PC-3 (cell line): ENCODE measurements at regions not wholly inside any gene's neighbourhood (a gene's known extent, or its start where the extent isn't known, plus 50 kb on each side); places are given as distances from the start of the nearest gene placed in this dataset.

Experiments used
- ATAC-seq: fragments of 200-7000 bp; cut with Tn5 transposase; 2 replicates; pipeline ENCODE4 v1.9.1; 2020; ENCODE audit warnings: mild to moderate bottlenecking, moderate library complexity
- BruUV-seq: library from RNA; stranded (reverse); fragments of 400-500 nt; replicated peaks from 2 replicates; lab custom pipeline; 2021; lab: Mats Ljungman, UMichigan
- CTCF ChIA-PET: fragments of 300-600 bp; sonication (Branson Sonifier 250); formaldehyde crosslinking; loops from one replicate; lab custom pipeline; 2022; ENCODE audit warnings: antibody characterized with exemption; lab: Charles Lee
- POLR2A ChIA-PET: fragments of 300-600 bp; sonication (Branson Sonifier 250); formaldehyde crosslinking; loops from one replicate; lab custom pipeline; 2022; ENCODE audit warnings: antibody characterized with exemption; ENCODE audit not compliant: unreplicated experiment; lab: Charles Lee
- DNase-seq: peaks from one replicate; pipeline ENCODE4 v3.0.0-alpha.2; 2015
- H2AFZ ChIP-seq: fragments of 300-600 bp; sonication (generic); 2 replicates; pipeline ENCODE4 v1.6.0; 2016; ENCODE audit warnings: antibody characterized with exemption, low read length
- H3F3A ChIP-seq: fragments of 300-600 bp; sonication (generic); one replicate; pipeline ENCODE4 v1.6.0; 2017; ENCODE audit warnings: antibody characterized with exemption, low read length, control low read depth, mild to moderate bottlenecking; ENCODE audit not compliant: unreplicated experiment
- H3K27ac ChIP-seq: fragments of 300-600 bp; sonication (generic); 2 replicates; pipeline ENCODE4 v1.5.1; 2016; ENCODE audit warnings: mild to moderate bottlenecking, low read length
- H3K27me3 ChIP-seq: fragments of 300-600 bp; sonication (generic); 2 replicates; pipeline ENCODE4 v1.6.1; 2016; ENCODE audit warnings: low read length, mixed read lengths
- H3K36me3 ChIP-seq: fragments of 300-600 bp; sonication (generic); 2 replicates; pipeline ENCODE4 v1.6.1; 2016; ENCODE audit warnings: low read depth, mixed run types, low read length, mixed read lengths
- H3K4me1 ChIP-seq: fragments of 300-600 bp; sonication (generic); 2 replicates; pipeline ENCODE4 v1.5.1; 2016; ENCODE audit warnings: low read length; ENCODE audit not compliant: insufficient read depth
- H3K4me2 ChIP-seq: fragments of 300-600 bp; sonication (generic); 2 replicates; pipeline ENCODE4 v1.6.0; 2016; ENCODE audit warnings: low read length
- H3K4me3 ChIP-seq: fragments of 300-600 bp; sonication (generic); 2 replicates; pipeline ENCODE4 v1.5.1; 2016; ENCODE audit warnings: mild to moderate bottlenecking, low read length, mixed read lengths
- H3K79me2 ChIP-seq: fragments of 300-600 bp; sonication (generic); 2 replicates; pipeline ENCODE4 v1.6.1; 2017; ENCODE audit warnings: low read length, mixed read lengths
- H3K9ac ChIP-seq: fragments of 300-600 bp; sonication (generic); 2 replicates; pipeline ENCODE4 v1.6.0; 2016; ENCODE audit warnings: mild to moderate bottlenecking, low read length
- H3K9me2 ChIP-seq: fragments of 300-600 bp; sonication (generic); replicated peaks from 2 replicates; pipeline ENCODE4 v1.6.1; 2016; ENCODE audit warnings: mixed run types, low read length, mixed read lengths
- H3K9me3 ChIP-seq: fragments of 300-600 bp; sonication (generic); 2 replicates; pipeline ENCODE4 v1.6.1; 2016; ENCODE audit warnings: low read length, mixed read lengths
- H4K20me1 ChIP-seq: fragments of 300-600 bp; sonication (generic); 2 replicates; pipeline ENCODE4 v1.6.1; 2016; ENCODE audit warnings: low read length, mixed read lengths
- CTCF ChIP-seq: fragments of 300-600 bp; sonication (generic); conservative IDR thresholded peaks from 2 replicates; pipeline ENCODE4 v1.5.1; 2017; ENCODE audit warnings: antibody characterized with exemption, low read depth, mild to moderate bottlenecking, low read length
- EZH2 ChIP-seq: fragments of 300-600 bp; sonication (generic); IDR thresholded peaks from one replicate; pipeline ENCODE4 v1.6.1; 2017; ENCODE audit warnings: antibody characterized with exemption, mild to moderate bottlenecking, low read length; ENCODE audit not compliant: unreplicated experiment
- EZH2phosphoT487 ChIP-seq: fragments of 300-600 bp; sonication (generic); IDR thresholded peaks from 2 replicates; pipeline ENCODE4 v1.6.1; 2018; ENCODE audit warnings: mild to moderate bottlenecking, antibody characterized with exemption, low read length, borderline replicate concordance
- intact Hi-C: fragments of 100-400 bp; cut with micrococcal nuclease; formaldehyde crosslinking; loops from 2 replicates; pipeline ENCODE4 v1.9.0; 2023

- H3F3A ChIP-seq: no peaks in the 10 kb centered on the region
- H3K79me2 ChIP-seq: no peaks in the 10 kb centered on the region
- no peaks in the 10 kb centered on the region for H3K9me3 ChIP-seq
- H3K36me3 ChIP-seq: no peaks in the 10 kb centered on the region
- ChIA-PET POLR2A (no interaction called here), CTCF (no interaction called here)
- no peak overlapping the region for H3K27ac ChIP-seq
- no peak overlapping the region for H3K9ac ChIP-seq
- intact Hi-C loops: no loop called here
- H2AFZ ChIP-seq: no peak overlapping the region
- no peaks in the 10 kb centered on the region for H3K4me1 ChIP-seq
- ATAC-seq (no peak), DNase-seq (no peak)
- no peak overlapping the region for H3K4me3 ChIP-seq
- no peaks in the 10 kb centered on the region for H3K9me2 ChIP-seq
- TF ChIP-seq EZH2: no peak
- TF ChIP-seq EZH2phosphoT487: no peak
- TF ChIP-seq CTCF: no peak
- H3K27me3 ChIP-seq: no peaks in the 10 kb centered on the region
- H3K4me2 ChIP-seq: no peak overlapping the region
- no peaks in the 10 kb centered on the region for H4K20me1 ChIP-seq
- BruUV-seq: no TSS peak
These were observed 376.3 kb upstream of the POM121L12 start for GRCh38 chr7:52659178-52659577.

GRCh38 chr7:52656098-52656497 lies 379.3 kb upstream of the POM121L12 start:
- Histone ChIP-seq H4K20me1 (no peaks in the 10 kb centered on the region), H3K27ac (peak overlapping the region; percentile 48), H3K36me3 (no peaks in the 10 kb centered on the region), H3K4me3 (no peak overlapping the region), H3F3A (no peaks in the 10 kb centered on the region), H3K27me3 (no peaks in the 10 kb centered on the region), H2AFZ (no peak overlapping the region), H3K9me3 (no peaks in the 10 kb centered on the region), H3K9ac (no peak overlapping the region), H3K4me2 (no peak overlapping the region), H3K9me2 (no peaks in the 10 kb centered on the region), H3K4me1 (no peaks in the 10 kb centered on the region), H3K79me2 (no peaks in the 10 kb centered on the region)
- POLR2A ChIA-PET: no interaction called here
- ATAC-seq (peak; percentile 80), DNase-seq (peak; percentile 57)
- BruUV-seq: no TSS peak
- CTCF ChIA-PET: interaction anchor here (0.7 kb wide), 1 partner anchor 11 kb away, joined by 3 read pairs; no protein-coding TSS in a partner anchor
- intact Hi-C loops: no loop called here
- TF ChIP-seq EZH2 (no peak), CTCF (no peak), EZH2phosphoT487 (no peak)

- DNase-seq (no peak), ATAC-seq (no peak)
- TF ChIP-seq CTCF (no peak), EZH2 (no peak)
- no peaks in the 10 kb centered on the region for H3F3A ChIP-seq
- BruUV-seq: no TSS peak
- H2AFZ ChIP-seq: no peak overlapping the region
- no peak overlapping the region for H3K4me2 ChIP-seq
- no peaks in the 10 kb centered on the region for H3K36me3 ChIP-seq
- no peaks in the 10 kb centered on the region for H3K4me1 ChIP-seq
- H3K79me2 ChIP-seq: no peaks in the 10 kb centered on the region
- no peaks in the 10 kb centered on the region for H3K9me2 ChIP-seq
- no peaks in the 10 kb centered on the region for H3K9me3 ChIP-seq
- CTCF ChIA-PET: no interaction called here
- H3K9ac ChIP-seq: no peak overlapping the region
- no peaks in the 10 kb centered on the region for H4K20me1 ChIP-seq
- H3K4me3 ChIP-seq: no peak overlapping the region
- POLR2A ChIA-PET: no interaction called here
- no peak overlapping the region for H3K27ac ChIP-seq
- H3K27me3 ChIP-seq: no peaks in the 10 kb centered on the region
- intact Hi-C loops: no loop called here
These were observed 382.8 kb upstream of the POM121L12 start for GRCh38 chr7:52652621-52653020.
